AG10803 (cell line): ENCODE measurements at regions not wholly inside any gene's neighbourhood (a gene's known extent, or its start where the extent isn't known, plus 50 kb on each side); places are given as distances from the start of the nearest gene placed in this dataset.

Source experiments
- DNase-seq: peaks from one replicate; pipeline ENCODE4 v3.0.0; 2010; ENCODE audit warnings: low read depth
- H3K4me3 ChIP-seq: 2 replicates; pipeline ENCODE4 v1.5.1; 2011; ENCODE audit warnings: mild to moderate bottlenecking, low read length, control low read depth
- TF ChIP-seq, protein P1 (sequence below): conservative IDR thresholded peaks from 2 replicates; pipeline ENCODE4 v1.5.1; 2011; ENCODE audit warnings: mild to moderate bottlenecking, low read length, control low read depth, inconsistent platforms

DNA sequence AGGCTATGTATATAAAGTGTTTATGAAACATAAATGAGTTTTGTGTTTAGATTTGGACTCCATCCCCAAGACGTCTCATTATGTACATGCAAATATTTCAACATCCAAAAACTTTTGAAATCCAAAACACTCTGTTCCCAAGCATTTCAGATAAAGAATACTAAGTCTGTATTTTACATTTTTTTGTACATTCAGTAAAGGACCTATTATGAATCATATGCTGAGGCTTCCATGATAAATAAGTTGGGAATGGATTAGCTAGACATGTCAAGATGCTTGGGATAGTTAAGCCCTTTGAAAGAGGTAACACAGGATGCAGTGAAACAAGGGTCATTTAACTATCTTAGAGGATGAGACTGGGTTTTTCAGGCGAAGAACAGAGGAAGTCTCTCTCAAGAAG, 262.9 kb downstream of the SNX13 start:
- H3K4me3 ChIP-seq: no peak overlapping the region
- TF ChIP-seq, protein P1, sequence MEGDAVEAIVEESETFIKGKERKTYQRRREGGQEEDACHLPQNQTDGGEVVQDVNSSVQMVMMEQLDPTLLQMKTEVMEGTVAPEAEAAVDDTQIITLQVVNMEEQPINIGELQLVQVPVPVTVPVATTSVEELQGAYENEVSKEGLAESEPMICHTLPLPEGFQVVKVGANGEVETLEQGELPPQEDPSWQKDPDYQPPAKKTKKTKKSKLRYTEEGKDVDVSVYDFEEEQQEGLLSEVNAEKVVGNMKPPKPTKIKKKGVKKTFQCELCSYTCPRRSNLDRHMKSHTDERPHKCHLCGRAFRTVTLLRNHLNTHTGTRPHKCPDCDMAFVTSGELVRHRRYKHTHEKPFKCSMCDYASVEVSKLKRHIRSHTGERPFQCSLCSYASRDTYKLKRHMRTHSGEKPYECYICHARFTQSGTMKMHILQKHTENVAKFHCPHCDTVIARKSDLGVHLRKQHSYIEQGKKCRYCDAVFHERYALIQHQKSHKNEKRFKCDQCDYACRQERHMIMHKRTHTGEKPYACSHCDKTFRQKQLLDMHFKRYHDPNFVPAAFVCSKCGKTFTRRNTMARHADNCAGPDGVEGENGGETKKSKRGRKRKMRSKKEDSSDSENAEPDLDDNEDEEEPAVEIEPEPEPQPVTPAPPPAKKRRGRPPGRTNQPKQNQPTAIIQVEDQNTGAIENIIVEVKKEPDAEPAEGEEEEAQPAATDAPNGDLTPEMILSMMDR: no peak
- DNase-seq: peak; percentile 84

DNA sequence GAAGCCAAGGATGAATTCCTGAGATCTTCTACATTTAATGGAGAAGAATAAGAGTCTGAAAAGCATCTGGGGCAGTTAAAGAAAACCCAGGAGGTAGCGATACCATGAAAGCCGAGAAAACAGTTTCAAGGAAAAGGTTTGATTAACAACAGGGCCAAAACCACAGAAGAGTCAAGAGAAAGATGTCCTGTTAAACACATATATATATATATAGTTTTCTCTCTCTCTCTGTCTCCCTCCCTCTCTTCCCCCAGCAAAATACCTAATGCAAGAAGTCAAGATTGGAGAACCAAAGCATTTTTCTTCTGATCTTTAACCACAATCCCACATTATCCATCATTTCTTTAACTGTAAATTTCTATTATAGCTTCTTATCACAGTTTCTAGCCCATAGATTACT, 261.4 kb downstream of the SNX13 start:
- TF ChIP-seq, protein P1: no peak
- no peak overlapping the region for H3K4me3 ChIP-seq
- no peak for DNase-seq

DNA sequence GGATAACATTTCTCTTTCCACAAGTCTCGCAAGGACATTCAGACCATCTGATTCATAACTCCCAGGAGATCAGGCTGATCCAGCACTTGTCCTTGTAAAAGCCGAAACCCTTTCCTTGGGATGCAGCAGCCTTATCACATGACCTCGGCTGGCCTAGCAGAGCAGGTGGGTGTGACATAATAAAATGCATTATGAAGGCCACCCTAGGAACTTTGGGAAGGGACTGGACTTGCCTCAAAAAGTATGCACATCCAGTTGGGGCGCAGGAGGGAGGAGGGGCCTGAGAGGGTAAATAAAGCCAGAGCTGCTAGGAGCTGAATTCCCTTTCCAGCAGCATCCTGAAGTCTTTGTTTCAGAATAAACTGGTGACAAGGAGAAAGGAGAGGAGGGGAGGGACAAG, 260.8 kb downstream of the SNX13 start:
- H3K4me3 ChIP-seq: no peak overlapping the region
- DNase-seq: peak; percentile 85

DNA sequence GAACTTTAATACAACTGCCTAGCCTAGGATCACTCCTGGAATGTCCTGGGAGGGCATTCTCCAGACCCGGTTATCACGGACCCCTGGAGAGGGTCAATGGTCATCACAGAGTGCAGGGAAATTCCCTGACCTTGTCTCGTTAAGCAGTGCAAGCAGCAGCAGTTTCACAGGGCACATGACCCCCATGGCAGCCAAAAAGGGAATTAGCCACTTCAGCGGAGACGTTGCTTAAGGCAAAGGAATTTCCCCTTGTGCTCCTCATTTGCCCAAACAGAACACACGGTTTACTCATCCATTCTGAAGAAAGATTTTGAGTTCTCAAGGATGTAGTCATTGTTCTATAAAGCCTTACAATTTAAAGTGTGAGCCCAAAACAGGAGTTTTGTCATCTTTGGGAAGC, 260.3 kb downstream of the SNX13 start:
- peak; percentile 97 for DNase-seq
- TF ChIP-seq, protein P1: no peak
- no peak overlapping the region; the same call in 1 of the 2 replicates for H3K4me3 ChIP-seq

More for the DNA sequence above, 260.8 kb downstream of the SNX13 start:
- TF ChIP-seq, protein P1: no peak

DNA sequence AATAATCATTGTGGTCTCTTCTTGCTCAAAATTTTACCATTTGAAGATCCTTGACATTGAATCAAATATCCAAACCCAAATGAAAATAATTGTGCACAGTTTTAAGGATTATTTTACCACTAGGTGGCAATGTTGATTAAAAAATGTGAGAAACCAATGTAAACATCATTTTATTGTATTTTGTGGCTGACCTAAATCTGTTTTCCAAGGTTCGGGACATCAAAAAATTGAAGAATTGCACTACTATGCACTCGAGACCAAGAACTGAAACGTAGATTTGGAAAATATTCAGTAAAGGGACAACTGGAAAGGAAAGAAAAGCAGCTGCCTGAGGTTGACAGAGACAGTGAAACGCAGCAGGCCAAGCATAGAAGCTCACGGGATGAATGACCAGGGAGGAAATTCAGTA, 259.3 kb downstream of the SNX13 start:
- peak; percentile 61 for DNase-seq
- no peak overlapping the region for H3K4me3 ChIP-seq
- TF ChIP-seq, protein P1: peak; percentile 49

DNA sequence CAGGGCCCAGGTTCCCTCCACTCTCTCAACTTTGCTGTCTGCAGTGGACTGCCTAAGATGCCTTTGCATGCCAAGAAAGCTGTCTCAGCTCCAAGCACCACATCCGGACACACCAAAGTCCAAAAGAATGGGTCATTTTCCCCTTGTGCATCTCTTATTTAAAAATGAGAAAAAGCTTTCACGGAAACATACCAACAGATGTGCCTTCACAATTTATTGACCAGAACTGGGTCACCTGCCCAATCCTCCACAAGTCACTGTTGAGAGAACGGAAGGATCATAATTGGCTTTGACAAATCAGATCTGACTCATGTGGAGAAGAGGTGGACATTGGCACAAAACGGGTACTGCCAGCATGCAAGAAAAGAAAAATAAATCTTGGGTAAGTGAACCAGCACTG, 258.3 kb downstream of the SNX13 start:
- H3K4me3 ChIP-seq: no peak overlapping the region
- peak; percentile 85 for DNase-seq
- TF ChIP-seq, protein P1: no peak

DNA sequence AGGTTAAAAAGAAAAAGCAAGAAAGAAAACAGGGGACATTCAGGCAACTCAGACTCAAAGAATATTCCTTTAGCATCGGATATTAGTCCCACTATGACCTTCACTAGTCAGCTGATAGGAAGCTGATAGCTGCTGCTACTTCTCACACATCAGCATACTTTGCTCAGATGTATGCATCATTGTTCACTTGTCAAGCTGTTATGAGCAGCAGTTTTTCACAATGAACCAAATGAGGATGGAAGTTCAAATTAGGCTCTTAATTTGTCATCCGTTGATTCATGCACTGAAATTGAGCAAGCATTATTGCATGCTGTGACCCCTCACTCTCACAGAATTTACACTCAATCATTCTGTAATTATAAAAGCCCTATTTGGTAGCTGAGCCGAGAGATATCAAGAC, 257.7 kb downstream of the SNX13 start:
- H3K4me3 ChIP-seq: no peak overlapping the region
- TF ChIP-seq, protein P1: no peak
- DNase-seq: peak; percentile 13
